ENCODE measurements at regions not wholly inside any gene's neighbourhood (a gene's known extent, or its start where the extent isn't known, plus 50 kb on each side); places are given as distances from the start of the nearest gene placed in this dataset.

- H3K27ac Mint-ChIP-seq, result no peak overlapping the region
Measured at GRCh38 chr3:159418571-159419526, 569.8 kb upstream of the IL12A start.

GRCh38 chr3:159429702-159430101 lies 558.9 kb upstream of the IL12A start:
- Mint-ChIP-seq H3K4me1 (ENCODE audit: unreplicated experiment) (no peaks in the 10 kb centered on the region), H3K36me3 (no peaks in the 10 kb centered on the region), H3K27ac (no peak overlapping the region), H3K27me3 (peaks cover 5% of the 10 kb centered on the region), H3K4me3 (no peak overlapping the region), H3K9me3 (no peaks in the 10 kb centered on the region)
- no peak for DNase-seq (ENCODE audit: extremely low spot score, unreplicated experiment)
- TF ChIP-seq CTCF (conservative IDR thresholded peaks at IDR 0.05), result no peak

More at GRCh38 chr3:159418571-159419526, 569.8 kb upstream of the IL12A start:
- no peaks in the 10 kb centered on the region for H3K9me3 Mint-ChIP-seq
- H3K27me3 Mint-ChIP-seq, result no peaks in the 10 kb centered on the region
- TF ChIP-seq CTCF (conservative IDR thresholded peaks at IDR 0.05), result no peak
- no peak for DNase-seq (ENCODE audit: extremely low spot score, unreplicated experiment)
- H3K4me3 Mint-ChIP-seq, result no peak overlapping the region
- peaks cover 13% of the 10 kb centered on the region for H3K4me1 Mint-ChIP-seq (ENCODE audit: unreplicated experiment)
- H3K36me3 Mint-ChIP-seq, result peaks cover 3% of the 10 kb centered on the region

GRCh38 chr3:159432682-159433340 lies 555.8 kb upstream of the IL12A start:
- no peaks in the 10 kb centered on the region for H3K9me3 Mint-ChIP-seq
- no peak for DNase-seq (ENCODE audit: extremely low spot score, unreplicated experiment)
- H3K4me1 Mint-ChIP-seq (ENCODE audit: unreplicated experiment), result no peaks in the 10 kb centered on the region
- no peak overlapping the region for H3K4me3 Mint-ChIP-seq
- no peak for TF ChIP-seq CTCF (conservative IDR thresholded peaks at IDR 0.05)
- no peak overlapping the region for H3K27ac Mint-ChIP-seq
- H3K36me3 Mint-ChIP-seq, result no peaks in the 10 kb centered on the region
- H3K27me3 Mint-ChIP-seq, result peaks cover 12% of the 10 kb centered on the region

- no peaks in the 10 kb centered on the region for H3K36me3 Mint-ChIP-seq
- no peaks in the 10 kb centered on the region for H3K4me1 Mint-ChIP-seq (ENCODE audit: unreplicated experiment)
- TF ChIP-seq CTCF (conservative IDR thresholded peaks at IDR 0.05), result no peak
- H3K9me3 Mint-ChIP-seq, result no peaks in the 10 kb centered on the region
- DNase-seq (ENCODE audit: extremely low spot score, unreplicated experiment), result no peak
- no peak overlapping the region for H3K4me3 Mint-ChIP-seq
- H3K27ac Mint-ChIP-seq, result no peak overlapping the region
- peaks cover 6% of the 10 kb centered on the region for H3K27me3 Mint-ChIP-seq
Measured at GRCh38 chr3:159439346-159439745, 549.3 kb upstream of the IL12A start.

GRCh38 chr3:159441279-159441678 lies 547.4 kb upstream of the IL12A start:
- no peak for TF ChIP-seq CTCF (conservative IDR thresholded peaks at IDR 0.05)
- H3K9me3 Mint-ChIP-seq, result no peaks in the 10 kb centered on the region
- H3K27me3 Mint-ChIP-seq, result no peaks in the 10 kb centered on the region
- DNase-seq (ENCODE audit: extremely low spot score, unreplicated experiment), result no peak
- H3K27ac Mint-ChIP-seq, result no peak overlapping the region
- no peaks in the 10 kb centered on the region for H3K36me3 Mint-ChIP-seq
- H3K4me3 Mint-ChIP-seq, result no peak overlapping the region
- no peaks in the 10 kb centered on the region for H3K4me1 Mint-ChIP-seq (ENCODE audit: unreplicated experiment)
